ENCODE measurements at regions not wholly inside any gene's neighbourhood (a gene's known extent, or its start where the extent isn't known, plus 50 kb on each side); places are given as distances from the start of the nearest gene placed in this dataset.

- intact Hi-C loops (cut with micrococcal nuclease), result no loop called here
- Histone ChIP-seq H2AK9ac (replicated peaks; ENCODE audit: low read depth, low read length, poor library complexity) (no peak overlapping the region), H2BK120ac (ENCODE audit: low read depth, low read length) (no peak overlapping the region), H4K91ac (ENCODE audit: insufficient read depth, low read depth, low read length) (peak overlapping the region; percentile 22; the same call in 1 of the 2 replicates), H3K9me3 (ENCODE audit: control insufficient read depth, insufficient read depth, low read length) (no peaks in the 10 kb centered on the region), H2BK5ac (ENCODE audit: low read depth, low read length, poor library complexity, severe bottlenecking) (no peak overlapping the region), H3K23ac (ENCODE audit: low read depth, low read length) (no peak overlapping the region), H3K27me3 (ENCODE audit: control insufficient read depth, insufficient read depth, low read length) (no peaks in the 10 kb centered on the region), H3K9ac (ENCODE audit: low read depth, low read length) (no peak overlapping the region; the same call in none of the 2 replicates), H3K4ac (ENCODE audit: low read depth, low read length) (0 out of 2 replicates have a peak overlapping the region, but pooled peaks have one; percentile 24), H3K18ac (ENCODE audit: low read depth, low read length) (no peak overlapping the region), H4K5ac (ENCODE audit: low read depth, low read length) (no peak overlapping the region), H4K20me1 (ENCODE audit: insufficient read depth, low read length) (peaks cover 81% of the 10 kb centered on the region), H2AFZ (replicated peaks; ENCODE audit: low read length, poor library complexity) (no peak overlapping the region), H2AK5ac (ENCODE audit: low read depth, low read length) (peak overlapping the region; percentile 72; the same call in 1 of the 2 replicates), H3K4me2 (ENCODE audit: low read depth, low read length) (peak overlapping the region; percentile 52), H4K8ac (ENCODE audit: low read depth in 2 of 2, low read length in 2 of 2) (no peak overlapping the region), H3K27ac (ENCODE audit: insufficient read depth, low read length) (peak overlapping the region; percentile 13; the same call in 1 of the 2 replicates), H3K9me1 (ENCODE audit: insufficient read depth, low read length) (peaks cover 32% of the 10 kb centered on the region), H3K79me1 (ENCODE audit: low read depth in 1 of 2, low read length in 2 of 2) (peaks cover 32 to 76% of the 10 kb centered on the region in 2 experiments), H2BK20ac (ENCODE audit: low read depth, low read length) (no peak overlapping the region), H3K56ac (ENCODE audit: extremely low read depth, insufficient read depth, low read length) (no peak overlapping the region), H3K36me3 (ENCODE audit: control insufficient read depth, insufficient read depth, low read length) (peaks cover 5% of the 10 kb centered on the region), H2BK15ac (ENCODE audit: low read depth, low read length) (no peak overlapping the region), H3K4me1 (ENCODE audit: control insufficient read depth, insufficient read depth, low read length) (peaks cover 28% of the 10 kb centered on the region), H3K14ac (replicated peaks; ENCODE audit: low read depth, low read length) (no peak overlapping the region; the same call in 1 of the 2 replicates), H3K4me3 (ENCODE audit: insufficient read depth, low read depth, low read length) (no peak overlapping the region)
- TF ChIP-seq MAZ (IDR thresholded peaks at IDR 0.05; ENCODE audit: borderline replicate concordance, low read depth, low read length) (no peak), NFE2L2 (IDR thresholded peaks at IDR 0.05; ENCODE audit: low read depth, low read length) (no peak), RAD21 (IDR thresholded peaks at IDR 0.05; ENCODE audit: low read length) (no peak), MAFK (IDR thresholded peaks at IDR 0.05; ENCODE audit: low read depth, low read length) (no peak), CTCF (conservative IDR thresholded peaks at IDR 0.05; ENCODE audit: low read depth, low read length) (no peak), CEBPB (IDR thresholded peaks at IDR 0.05; ENCODE audit: low read depth, low read length) (no peak), USF2 (IDR thresholded peaks at IDR 0.05; ENCODE audit: low read depth, low read length) (no peak), FOS (IDR thresholded peaks at IDR 0.05; ENCODE audit: low read depth, low read length) (no peak)
- ATAC-seq (ENCODE audit: low read depth) (peak; percentile 2; the same call in 1 of the 2 replicates), DNase-seq (peak; percentile 22)
- ChIA-PET POLR2A (ENCODE audit: unreplicated experiment) (no interaction called here), CTCF (interaction anchor here (1.6 kb wide), 1 partner anchor 238 kb away, joined by 4 read pairs; no protein-coding TSS in a partner anchor)
- no CpG with 5 or more reads among the region's 3 CpGs for WGBS, 2 experiments (ENCODE audit: extremely low coverage in 2 of 2, insufficient read length in 1 of 2)
- dilution Hi-C loops (cut with HindIII; ENCODE audit: low sequenced_read_pairs, unreplicated experiment), result no loop called here
- BruUV-seq (replicated peaks), result TSS peak; percentile 4
- in situ Hi-C loops (cut with MboI; ENCODE audit: low sequenced_read_pairs), result no loop called here
Measured at GRCh38 chr2:134124047-134124753, 129.7 kb upstream of the MGAT5 start.
